ENCODE measurements at regions not wholly inside any gene's neighbourhood (a gene's known extent, or its start where the extent isn't known, plus 50 kb on each side); places are given as distances from the start of the nearest gene placed in this dataset.

- TF ChIP-seq ZNF687 (CRISPR knock-in tag; IDR thresholded peaks at IDR 0.05) (peak; percentile 87), MAZ (IDR thresholded peaks at IDR 0.05; ENCODE audit: borderline replicate concordance, low read depth, low read length) (no peak), MAZ (CRISPR knock-in tag; IDR thresholded peaks at IDR 0.05; ENCODE audit: low read depth) (0 out of 2 replicates have a peak, but pooled peaks have one; percentile 23), ERF (CRISPR knock-in tag; IDR thresholded peaks at IDR 0.05) (peak; percentile 55; the same call in 1 of the 2 replicates), SPEN (CRISPR knock-in tag; IDR thresholded peaks at IDR 0.05; ENCODE audit: low read depth) (peak; percentile 81; the same call in 1 of the 2 replicates), SP4 (CRISPR knock-in tag; IDR thresholded peaks at IDR 0.05) (0 out of 2 replicates have a peak, but pooled peaks have one; percentile 22), ZNF280B (CRISPR knock-in tag; IDR thresholded peaks at IDR 0.05; ENCODE audit: borderline replicate concordance) (peak; percentile 66; the same call in 1 of the 2 replicates), NCOA1 (CRISPR knock-in tag; IDR thresholded peaks at IDR 0.05) (no peak), ZSCAN21 (CRISPR knock-in tag; IDR thresholded peaks at IDR 0.05; ENCODE audit: borderline replicate concordance) (peak; percentile 46; the same call in 1 of the 2 replicates), ZC3H13 (CRISPR knock-in tag; IDR thresholded peaks at IDR 0.05) (no peak), ZC3H4 (CRISPR knock-in tag; IDR thresholded peaks at IDR 0.05; ENCODE audit: borderline replicate concordance) (no peak), ZMYM4 (CRISPR knock-in tag; IDR thresholded peaks at IDR 0.05) (peak; percentile 83), HNF4G (IDR thresholded peaks at IDR 0.05; ENCODE audit: borderline replicate concordance, low read depth, low read length) (no peak), HNF4G (CRISPR knock-in tag; IDR thresholded peaks at IDR 0.05; ENCODE audit: borderline replicate concordance, low read depth) (peak; percentile 47; the same call in 1 of the 2 replicates), LBX2 (CRISPR knock-in tag; IDR thresholded peaks at IDR 0.05; ENCODE audit: borderline replicate concordance) (0 out of 2 replicates have a peak, but pooled peaks have one; percentile 45), ZNF572 (CRISPR knock-in tag; IDR thresholded peaks at IDR 0.05) (peak; percentile 57; the same call in 1 of the 2 replicates), LCORL (IDR thresholded peaks at IDR 0.05) (no peak), LCORL (CRISPR knock-in tag; IDR thresholded peaks at IDR 0.05) (peak; percentile 71; the same call in 1 of the 2 replicates), ZNF547 (CRISPR knock-in tag; IDR thresholded peaks at IDR 0.05) (peak; percentile 9; the same call in 1 of the 2 replicates), ZNF740 (CRISPR knock-in tag; IDR thresholded peaks at IDR 0.05) (no peak), ZNF605 (CRISPR knock-in tag; IDR thresholded peaks at IDR 0.05) (peak; percentile 56; the same call in 1 of the 2 replicates)
Measured at GRCh38 chr2:236988690-236989624, 96.7 kb upstream of the COPS8 start (continued).

Measured in HepG2 (cell line).